ENCODE measurements at regions not wholly inside any gene's neighbourhood (a gene's known extent, or its start where the extent isn't known, plus 50 kb on each side); places are given as distances from the start of the nearest gene placed in this dataset.

DNA sequence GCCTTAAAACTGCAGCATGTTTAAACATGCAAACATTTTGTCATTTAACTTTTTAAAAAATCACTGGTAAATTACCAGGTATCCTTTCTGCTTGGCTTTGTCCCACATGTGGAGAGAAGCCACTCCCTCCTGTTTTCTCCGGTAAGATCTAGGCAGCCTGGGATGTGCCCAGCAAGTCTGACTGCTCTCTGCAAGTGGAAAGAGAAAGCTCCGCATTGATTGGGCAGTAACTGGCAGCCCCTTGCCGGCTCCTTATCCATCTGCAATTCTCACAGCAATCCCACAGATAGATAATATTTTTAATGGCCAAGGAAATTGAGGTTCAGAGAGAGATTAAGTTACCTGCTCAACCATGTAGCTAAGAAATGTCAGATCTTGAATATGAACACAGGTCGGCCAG is 136.1 kb downstream of the TMEM200C start:
- TF ChIP-seq, protein P1, sequence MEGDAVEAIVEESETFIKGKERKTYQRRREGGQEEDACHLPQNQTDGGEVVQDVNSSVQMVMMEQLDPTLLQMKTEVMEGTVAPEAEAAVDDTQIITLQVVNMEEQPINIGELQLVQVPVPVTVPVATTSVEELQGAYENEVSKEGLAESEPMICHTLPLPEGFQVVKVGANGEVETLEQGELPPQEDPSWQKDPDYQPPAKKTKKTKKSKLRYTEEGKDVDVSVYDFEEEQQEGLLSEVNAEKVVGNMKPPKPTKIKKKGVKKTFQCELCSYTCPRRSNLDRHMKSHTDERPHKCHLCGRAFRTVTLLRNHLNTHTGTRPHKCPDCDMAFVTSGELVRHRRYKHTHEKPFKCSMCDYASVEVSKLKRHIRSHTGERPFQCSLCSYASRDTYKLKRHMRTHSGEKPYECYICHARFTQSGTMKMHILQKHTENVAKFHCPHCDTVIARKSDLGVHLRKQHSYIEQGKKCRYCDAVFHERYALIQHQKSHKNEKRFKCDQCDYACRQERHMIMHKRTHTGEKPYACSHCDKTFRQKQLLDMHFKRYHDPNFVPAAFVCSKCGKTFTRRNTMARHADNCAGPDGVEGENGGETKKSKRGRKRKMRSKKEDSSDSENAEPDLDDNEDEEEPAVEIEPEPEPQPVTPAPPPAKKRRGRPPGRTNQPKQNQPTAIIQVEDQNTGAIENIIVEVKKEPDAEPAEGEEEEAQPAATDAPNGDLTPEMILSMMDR (IDR thresholded peaks at IDR 0.05) = no peak
- TF ChIP-seq POLR2A (IDR thresholded peaks at IDR 0.05) (no peak), EP300 (IDR thresholded peaks at IDR 0.05) (no peak)

All from tibial nerve (tissue), 4 donors.